GM10248 (cell line): ENCODE measurements at regions not wholly inside any gene's neighbourhood (a gene's known extent, or its start where the extent isn't known, plus 50 kb on each side); places are given as distances from the start of the nearest gene placed in this dataset.

Experiments
- CTCF ChIA-PET: fragments of 300-600 bp; sonication (Branson Sonifier 250); formaldehyde crosslinking; extraction: SDS; loops from one replicate; lab custom pipeline; 2021; ENCODE audit warnings: antibody characterized with exemption; lab: Yijun Ruan, JAX
- POLR2A ChIA-PET: fragments of 350-650 bp; sonication (Branson Sonifier 250); formaldehyde crosslinking; extraction: SDS; loops from one replicate; lab custom pipeline; 2020; ENCODE audit warnings: antibody characterized with exemption; lab: Yijun Ruan, JAX
- DNase-seq: peaks from one replicate; pipeline ENCODE4 v3.0.0; 2012; ENCODE audit errors: extremely low spot score
- TF ChIP-seq, protein P1 (sequence below): IDR thresholded peaks from 2 replicates; pipeline ENCODE4 v1.5.1; 2012; ENCODE audit warnings: mild to moderate bottlenecking, low read depth; ENCODE audit errors: extremely low read depth, missing control alignments, control extremely low read depth

GRCh38 chr2:10236571-10237391, 65.9 kb upstream of the HPCAL1 start:
- CTCF ChIA-PET, result interaction anchor here (1.1 kb wide), 1 partner anchor 102 kb away, joined by 3 read pairs; no protein-coding TSS in a partner anchor
- TF ChIP-seq, protein P1, sequence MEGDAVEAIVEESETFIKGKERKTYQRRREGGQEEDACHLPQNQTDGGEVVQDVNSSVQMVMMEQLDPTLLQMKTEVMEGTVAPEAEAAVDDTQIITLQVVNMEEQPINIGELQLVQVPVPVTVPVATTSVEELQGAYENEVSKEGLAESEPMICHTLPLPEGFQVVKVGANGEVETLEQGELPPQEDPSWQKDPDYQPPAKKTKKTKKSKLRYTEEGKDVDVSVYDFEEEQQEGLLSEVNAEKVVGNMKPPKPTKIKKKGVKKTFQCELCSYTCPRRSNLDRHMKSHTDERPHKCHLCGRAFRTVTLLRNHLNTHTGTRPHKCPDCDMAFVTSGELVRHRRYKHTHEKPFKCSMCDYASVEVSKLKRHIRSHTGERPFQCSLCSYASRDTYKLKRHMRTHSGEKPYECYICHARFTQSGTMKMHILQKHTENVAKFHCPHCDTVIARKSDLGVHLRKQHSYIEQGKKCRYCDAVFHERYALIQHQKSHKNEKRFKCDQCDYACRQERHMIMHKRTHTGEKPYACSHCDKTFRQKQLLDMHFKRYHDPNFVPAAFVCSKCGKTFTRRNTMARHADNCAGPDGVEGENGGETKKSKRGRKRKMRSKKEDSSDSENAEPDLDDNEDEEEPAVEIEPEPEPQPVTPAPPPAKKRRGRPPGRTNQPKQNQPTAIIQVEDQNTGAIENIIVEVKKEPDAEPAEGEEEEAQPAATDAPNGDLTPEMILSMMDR, result no peak

DNA sequence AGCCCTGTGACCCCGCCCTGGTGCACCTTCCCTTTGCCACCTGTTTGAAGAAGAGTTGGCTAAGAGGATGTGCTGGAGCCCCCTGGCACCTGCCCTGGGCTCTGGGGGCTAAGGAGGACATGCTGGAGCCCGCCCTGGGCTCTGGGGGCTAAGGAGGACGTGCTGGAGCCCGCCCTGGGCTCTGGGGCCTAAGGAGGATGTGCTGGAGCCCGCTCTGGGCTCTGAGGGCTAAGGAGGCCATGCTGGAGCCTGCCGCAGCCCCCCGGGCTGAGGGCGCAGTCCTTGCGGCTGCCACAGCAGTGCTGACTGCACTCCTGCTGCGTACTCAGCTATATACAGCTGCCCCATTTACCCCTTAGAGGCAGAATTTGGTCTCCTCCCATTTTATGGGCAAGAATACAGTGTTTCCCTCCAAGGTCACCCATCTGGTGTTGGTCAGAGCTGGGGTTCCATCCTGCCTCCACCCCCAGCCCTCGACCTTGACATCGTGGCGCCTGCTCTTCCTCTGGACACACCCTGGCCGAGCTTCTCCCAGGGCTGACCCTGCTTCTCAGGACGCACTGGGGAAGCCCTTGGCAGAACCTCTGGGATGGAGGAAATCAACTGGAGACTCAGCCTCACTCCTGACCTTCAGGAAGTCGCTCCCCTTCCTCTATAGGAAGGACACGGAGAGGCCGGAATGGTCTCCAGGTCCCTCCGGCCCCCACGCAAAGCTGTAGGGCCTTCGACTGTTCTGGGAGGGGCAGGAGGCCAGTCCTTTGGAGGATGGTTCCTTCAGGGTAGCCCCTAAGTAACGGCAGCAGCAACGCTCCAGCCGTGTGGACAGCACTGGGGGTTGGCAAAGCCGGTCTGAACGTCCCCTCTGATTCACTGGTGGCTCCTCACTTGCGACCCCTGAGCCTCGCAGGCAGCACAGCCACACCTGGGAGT, 65.0 kb upstream of the HPCAL1 start:
- DNase-seq, result no peak
- ChIA-PET POLR2A (no interaction called here), CTCF (interaction anchor here (1.1 kb wide), 1 partner anchor 101 kb away, joined by 3 read pairs; no protein-coding TSS in a partner anchor)
- TF ChIP-seq, protein P1, result no peak

More at GRCh38 chr2:10236571-10237391, 65.9 kb upstream of the HPCAL1 start:
- POLR2A ChIA-PET, result no interaction called here
- DNase-seq, result no peak

DNA sequence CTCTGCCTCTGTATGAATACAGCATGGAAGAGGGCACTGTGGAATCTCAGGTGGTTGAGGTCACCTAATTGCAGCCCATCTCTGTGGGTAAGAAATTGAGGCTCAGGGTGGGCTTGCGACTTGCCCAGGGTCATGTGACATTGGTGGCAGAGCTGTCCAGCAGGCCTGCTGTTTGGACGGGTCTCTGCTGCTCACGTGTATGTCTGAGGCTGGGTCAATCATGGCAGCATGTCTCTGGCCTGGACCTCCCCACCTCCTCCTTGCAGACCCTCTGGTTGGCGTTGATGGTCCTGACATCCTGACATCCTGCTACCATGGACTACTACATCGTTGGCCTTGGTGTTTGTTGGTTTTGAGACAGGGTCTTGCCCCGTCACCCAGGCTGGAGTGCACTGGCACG, 64.3 kb upstream of the HPCAL1 start:
- DNase-seq, result no peak
- POLR2A ChIA-PET, result no interaction called here
- TF ChIP-seq, protein P1, result no peak
- CTCF ChIA-PET, result interaction anchor here (1.3 kb wide), 1 partner anchor 8 kb away, joined by 3 read pairs; no protein-coding TSS in a partner anchor

DNA sequence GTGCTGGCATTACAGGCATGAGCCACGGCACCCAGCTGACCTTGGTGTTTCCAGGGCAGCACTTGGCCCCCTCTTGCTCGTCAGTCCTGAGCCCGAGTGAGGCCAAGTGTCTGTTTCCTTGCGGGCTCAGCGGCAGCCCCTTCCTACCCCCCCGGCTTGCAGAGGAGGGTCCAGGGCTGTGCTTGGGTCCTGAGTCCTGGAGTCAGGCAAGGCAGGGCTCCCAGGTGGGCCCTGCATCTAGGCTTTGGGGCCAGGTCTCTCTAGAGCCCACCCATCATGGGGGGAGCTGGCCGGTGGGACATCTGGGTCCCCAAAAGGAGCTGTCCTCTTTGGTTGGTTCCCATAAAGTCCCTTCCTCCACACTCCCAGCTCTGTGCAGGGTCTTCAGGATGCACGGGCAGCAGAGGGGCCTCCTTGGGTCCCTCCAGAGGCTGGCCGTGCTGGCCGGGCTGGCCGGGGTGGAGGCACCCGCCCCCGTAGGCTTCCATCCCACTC, 63.7 kb upstream of the HPCAL1 start:
- TF ChIP-seq, protein P1, result no peak
- ChIA-PET POLR2A (no interaction called here), CTCF (interaction anchor here (1.3 kb wide), 1 partner anchor 8 kb away, joined by 3 read pairs; no protein-coding TSS in a partner anchor)
- no peak for DNase-seq

- POLR2A ChIA-PET, result no interaction called here
- TF ChIP-seq, protein P1, result no peak
- CTCF ChIA-PET, result interaction anchor here (1.3 kb wide), 1 partner anchor 9 kb away, joined by 3 read pairs; no protein-coding TSS in a partner anchor
- DNase-seq, result no peak
Measured at GRCh38 chr2:10239561-10239967, 63.1 kb upstream of the HPCAL1 start.

GRCh38 chr2:10240161-10240681, 62.5 kb upstream of the HPCAL1 start:
- CTCF ChIA-PET, result no interaction called here
- DNase-seq, result no peak
- TF ChIP-seq, protein P1, result no peak
- POLR2A ChIA-PET, result no interaction called here
